ENCODE measurements at regions not wholly inside any gene's neighbourhood (a gene's known extent, or its start where the extent isn't known, plus 50 kb on each side); places are given as distances from the start of the nearest gene placed in this dataset.

DNA sequence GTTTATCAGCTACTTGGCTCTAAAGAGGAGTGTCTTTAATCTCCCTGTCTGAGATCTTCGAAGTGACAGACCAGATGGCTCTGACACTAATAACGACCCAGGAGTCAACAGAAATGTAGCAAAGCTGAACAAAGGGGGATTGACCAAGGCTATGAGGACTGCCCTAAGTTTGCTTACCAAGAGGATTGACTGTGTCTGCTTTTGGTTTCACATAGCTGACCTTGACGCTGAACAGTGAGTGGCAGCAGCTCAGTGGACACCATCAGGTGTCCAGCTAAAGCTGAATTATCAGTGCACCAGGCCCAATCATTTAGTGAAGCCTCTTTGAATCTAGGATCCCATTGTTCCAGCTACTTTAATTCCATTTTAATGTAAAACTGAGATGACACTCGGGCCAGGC is 262.6 kb downstream of the COX7C start:
- Histone ChIP-seq H3K9ac (ENCODE audit: low read length) (no peak overlapping the region), H4K20me1 (ENCODE audit: control insufficient read depth, insufficient read depth, low read length, poor library complexity, severe bottlenecking) (no peaks in the 10 kb centered on the region), H3K9me3 (ENCODE audit: control extremely low read depth in 1 of 3, control insufficient read depth in 2 of 3, insufficient read depth in 1 of 3, low read length in 2 of 3) (no peaks in the 10 kb centered on the region), H3K4me2 (replicated peaks; ENCODE audit: low read depth, low read length, poor library complexity, severe bottlenecking) (no peak overlapping the region), H3K36me3 (replicated peaks in 1 of 2; ENCODE audit: control extremely low read depth in 1 of 2, control insufficient read depth in 1 of 2, extremely low read depth in 1 of 2, insufficient read depth in 2 of 2, low read length in 1 of 2) (no peaks in the 10 kb centered on the region), H3K4me3 (ENCODE audit: control extremely low read depth in 1 of 5, extremely low read depth in 1 of 5, insufficient read depth in 1 of 5, low read depth in 2 of 5, low read length in 4 of 5) (no peak overlapping the region), H3K4me1 (ENCODE audit: control insufficient read depth in 2 of 2, insufficient read depth in 2 of 2, low read length in 2 of 2) (no peaks in the 10 kb centered on the region), H3K27ac (ENCODE audit: low read length in 2 of 2) (no peak overlapping the region), H2AFZ (ENCODE audit: insufficient read depth, low read depth, low read length, poor library complexity, severe bottlenecking) (no peak overlapping the region), H3K27me3 (replicated peaks in 1 of 4; ENCODE audit: control extremely low read depth in 1 of 4, control insufficient read depth in 3 of 4, insufficient read depth in 4 of 4, low read length in 3 of 4) (no peaks in the 10 kb centered on the region), H3K79me2 (ENCODE audit: control insufficient read depth, insufficient read depth, low read length) (no peaks in the 10 kb centered on the region)
- no peaks in the 10 kb centered on the region for H3K4me1 Mint-ChIP-seq
- CTCF ChIA-PET, result interaction anchor here (0.9 to 1.8 kb wide), 8 partner anchors 10 to 1811 kb away, joined by 3 to 8 read pairs (median 4); no protein-coding TSS in a partner anchor
- H3K27me3 Mint-ChIP-seq, result no peaks in the 10 kb centered on the region
- TF ChIP-seq, protein P1, sequence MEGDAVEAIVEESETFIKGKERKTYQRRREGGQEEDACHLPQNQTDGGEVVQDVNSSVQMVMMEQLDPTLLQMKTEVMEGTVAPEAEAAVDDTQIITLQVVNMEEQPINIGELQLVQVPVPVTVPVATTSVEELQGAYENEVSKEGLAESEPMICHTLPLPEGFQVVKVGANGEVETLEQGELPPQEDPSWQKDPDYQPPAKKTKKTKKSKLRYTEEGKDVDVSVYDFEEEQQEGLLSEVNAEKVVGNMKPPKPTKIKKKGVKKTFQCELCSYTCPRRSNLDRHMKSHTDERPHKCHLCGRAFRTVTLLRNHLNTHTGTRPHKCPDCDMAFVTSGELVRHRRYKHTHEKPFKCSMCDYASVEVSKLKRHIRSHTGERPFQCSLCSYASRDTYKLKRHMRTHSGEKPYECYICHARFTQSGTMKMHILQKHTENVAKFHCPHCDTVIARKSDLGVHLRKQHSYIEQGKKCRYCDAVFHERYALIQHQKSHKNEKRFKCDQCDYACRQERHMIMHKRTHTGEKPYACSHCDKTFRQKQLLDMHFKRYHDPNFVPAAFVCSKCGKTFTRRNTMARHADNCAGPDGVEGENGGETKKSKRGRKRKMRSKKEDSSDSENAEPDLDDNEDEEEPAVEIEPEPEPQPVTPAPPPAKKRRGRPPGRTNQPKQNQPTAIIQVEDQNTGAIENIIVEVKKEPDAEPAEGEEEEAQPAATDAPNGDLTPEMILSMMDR (IDR thresholded peaks at IDR 0.05), result no peak
- ATAC-seq (ENCODE audit: low read depth) (no peak), DNase-seq (no peak)
- POLR2A ChIA-PET, result no interaction called here
- intact Hi-C loops (cut with micrococcal nuclease), result loop anchor here (1.0 to 2.0 kb wide), 2 partner anchors 132 to 520 kb away; no protein-coding TSS in a partner anchor
- H3K27ac Mint-ChIP-seq, result no peak overlapping the region
- no peak overlapping the region for H3K4me3 Mint-ChIP-seq
- WGBS (ENCODE audit: insufficient coverage), result 87% methylated on average over 3 of the region's 4 CpGs
- no peaks in the 10 kb centered on the region for H3K9me3 Mint-ChIP-seq (ENCODE audit: insufficient read depth)

DNA sequence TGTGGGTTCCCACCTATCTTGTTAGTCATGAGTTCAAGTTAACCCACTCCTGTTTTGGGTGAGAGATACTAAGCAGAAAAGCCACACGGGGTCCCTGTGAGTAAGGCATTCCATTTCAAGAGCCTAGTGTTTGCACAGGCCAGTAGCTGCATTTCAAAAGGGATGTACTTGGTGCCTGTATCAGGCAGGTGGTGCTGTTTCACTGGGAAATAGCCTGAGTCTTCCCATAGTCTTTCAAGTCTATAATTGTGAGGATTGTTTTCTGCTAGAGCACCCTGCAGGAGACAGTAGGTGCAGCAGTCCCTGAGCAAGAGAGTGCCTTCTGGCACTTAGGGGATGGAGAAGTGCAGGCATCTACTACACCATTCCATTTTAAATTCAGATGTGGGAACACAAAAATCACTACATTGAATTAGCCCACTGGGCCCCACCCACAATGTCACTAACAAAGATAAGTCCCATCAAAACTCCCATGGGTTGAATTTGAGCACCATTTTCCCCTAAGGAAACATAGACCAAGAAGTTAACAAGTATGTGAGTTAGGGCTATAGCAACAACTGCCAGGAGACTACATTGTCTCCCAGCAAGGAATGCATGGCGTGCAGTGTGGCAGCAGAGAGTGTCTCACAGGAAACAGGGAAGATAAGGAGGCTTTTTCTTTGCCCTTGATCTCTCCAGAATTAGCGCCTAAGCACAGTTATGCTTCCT is 263.2 kb downstream of the COX7C start:
- Histone ChIP-seq H3K27me3 (replicated peaks in 1 of 4; ENCODE audit: control extremely low read depth in 1 of 4, control insufficient read depth in 3 of 4, insufficient read depth in 4 of 4, low read length in 3 of 4) (no peaks in the 10 kb centered on the region), H3K36me3 (replicated peaks in 1 of 2; ENCODE audit: control extremely low read depth in 1 of 2, control insufficient read depth in 1 of 2, extremely low read depth in 1 of 2, insufficient read depth in 2 of 2, low read length in 1 of 2) (no peaks in the 10 kb centered on the region), H3K4me1 (ENCODE audit: control insufficient read depth in 2 of 2, insufficient read depth in 2 of 2, low read length in 2 of 2) (no peaks in the 10 kb centered on the region), H3K9ac (ENCODE audit: low read length) (no peak overlapping the region), H3K27ac (ENCODE audit: low read length in 2 of 2) (no peak overlapping the region), H2AFZ (ENCODE audit: insufficient read depth, low read depth, low read length, poor library complexity, severe bottlenecking) (no peak overlapping the region), H3K4me3 (ENCODE audit: control extremely low read depth in 1 of 5, extremely low read depth in 1 of 5, insufficient read depth in 1 of 5, low read depth in 2 of 5, low read length in 4 of 5) (no peak overlapping the region), H3K9me3 (ENCODE audit: control extremely low read depth in 1 of 3, control insufficient read depth in 2 of 3, insufficient read depth in 1 of 3, low read length in 2 of 3) (no peaks in the 10 kb centered on the region), H3K79me2 (ENCODE audit: control insufficient read depth, insufficient read depth, low read length) (no peaks in the 10 kb centered on the region), H3K4me2 (replicated peaks; ENCODE audit: low read depth, low read length, poor library complexity, severe bottlenecking) (no peak overlapping the region), H4K20me1 (ENCODE audit: control insufficient read depth, insufficient read depth, low read length, poor library complexity, severe bottlenecking) (no peaks in the 10 kb centered on the region)
- no peaks in the 10 kb centered on the region for H3K4me1 Mint-ChIP-seq
- H3K27me3 Mint-ChIP-seq, result no peaks in the 10 kb centered on the region
- H3K27ac Mint-ChIP-seq, result no peak overlapping the region
- CTCF ChIA-PET, result interaction anchor here (0.9 to 1.8 kb wide), 7 partner anchors 9 to 1810 kb away, joined by 3 to 8 read pairs (median 4); no protein-coding TSS in a partner anchor
- ATAC-seq (ENCODE audit: low read depth), result peak; percentile 62
- intact Hi-C loops (cut with micrococcal nuclease), result loop anchor here (1.0 to 2.0 kb wide), 2 partner anchors 132 to 519 kb away; no protein-coding TSS in a partner anchor
- peak; percentile 36 for DNase-seq
- H3K4me3 Mint-ChIP-seq, result no peak overlapping the region
- TF ChIP-seq, protein P1 (IDR thresholded peaks at IDR 0.05), result peak; percentile 52
- TF ChIP-seq EZH2 (IDR thresholded peaks at IDR 0.05; ENCODE audit: borderline replicate concordance, insufficient read depth, low read depth, low read length, poor library complexity, severe bottlenecking), result no peak
- WGBS (ENCODE audit: insufficient coverage), result 73% methylated on average over 3 of the region's 3 CpGs
- no peaks in the 10 kb centered on the region for H3K9me3 Mint-ChIP-seq (ENCODE audit: insufficient read depth)
- POLR2A ChIA-PET, result no interaction called here

All from B cell (primary cell).